Activated CD8-positive, alpha-beta T cell treated with anti-CD3 and anti-CD28 coated beads for 36 hours (primary cell): ENCODE measurements at regions not wholly inside any gene's neighbourhood (a gene's known extent, or its start where the extent isn't known, plus 50 kb on each side); places are given as distances from the start of the nearest gene placed in this dataset.

Source experiments
- ATAC-seq: fragments of 200-7000 bp; cut with Tn5 transposase; one replicate; pipeline ENCODE4 v1.10.0; 2021; ENCODE audit warnings: mild to moderate bottlenecking, moderate library complexity
- CTCF ChIA-PET: fragments of 350-600 bp; sonication (Branson Sonifier 250); formaldehyde crosslinking; loops from one replicate; lab custom pipeline; 2021; ENCODE audit warnings: antibody characterized with exemption; lab: Charles Lee
- POLR2A ChIA-PET: fragments of 350-600 bp; sonication (Branson Sonifier 250); formaldehyde crosslinking; loops from one replicate; lab custom pipeline; 2021; ENCODE audit warnings: antibody characterized with exemption; lab: Charles Lee
- DNase-seq: peaks from one replicate; pipeline ENCODE4 v3.0.0-alpha.2; 2020
- H3K27ac Mint-ChIP-seq: one replicate; pipeline ENCODE4 v1.8.0; 2021; ENCODE audit warnings: mild to moderate bottlenecking, mixed read lengths
- H3K27me3 Mint-ChIP-seq: one replicate; pipeline ENCODE4 v1.8.0; 2021; ENCODE audit warnings: mixed read lengths
- H3K36me3 Mint-ChIP-seq: one replicate; pipeline ENCODE4 v1.8.0; 2021; ENCODE audit warnings: low read depth, mixed read lengths
- H3K4me1 Mint-ChIP-seq: one replicate; pipeline ENCODE4 v1.8.0; 2021; ENCODE audit warnings: low read depth, mixed read lengths
- H3K4me3 Mint-ChIP-seq: one replicate; pipeline ENCODE4 v1.8.0; 2021; ENCODE audit warnings: mild to moderate bottlenecking, moderate library complexity, mixed read lengths
- H3K9me3 Mint-ChIP-seq: one replicate; pipeline ENCODE4 v1.8.0; 2021; ENCODE audit warnings: mixed read lengths
- intact Hi-C: fragments of 100-400 bp; cut with micrococcal nuclease; formaldehyde crosslinking; loops from one replicate; pipeline ENCODE4 v1.10.0; 2022
- TF ChIP-seq, protein P1 (sequence below): fragments of 200-600 bp; IDR thresholded peaks from one replicate; pipeline ENCODE4 v1.8.0; 2022; ENCODE audit warnings: antibody characterized with exemption, mild to moderate bottlenecking

DNA sequence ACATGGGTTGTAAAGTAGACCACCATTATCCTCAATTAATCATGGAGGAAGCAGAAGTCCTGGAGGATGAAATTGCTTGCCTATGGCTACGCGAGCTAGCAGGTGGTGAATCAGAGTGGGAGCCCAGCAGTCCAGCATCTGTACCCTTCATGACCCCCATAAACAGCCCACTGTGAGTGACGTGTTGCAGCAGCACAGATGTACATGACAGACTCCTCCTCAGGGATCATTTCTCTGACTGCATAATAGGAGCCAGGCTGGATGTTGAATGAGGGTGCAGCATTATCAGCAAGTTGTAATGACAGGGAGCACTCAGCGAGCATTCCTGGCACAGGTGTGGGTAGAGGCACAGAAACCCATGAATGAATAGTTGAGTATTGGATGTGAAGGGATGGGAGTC lies 339.3 kb downstream of the MYCN start:
- H3K4me3 Mint-ChIP-seq, result no peak overlapping the region
- ATAC-seq (no peak), DNase-seq (no peak)
- POLR2A ChIA-PET, result no interaction called here
- TF ChIP-seq, protein P1, sequence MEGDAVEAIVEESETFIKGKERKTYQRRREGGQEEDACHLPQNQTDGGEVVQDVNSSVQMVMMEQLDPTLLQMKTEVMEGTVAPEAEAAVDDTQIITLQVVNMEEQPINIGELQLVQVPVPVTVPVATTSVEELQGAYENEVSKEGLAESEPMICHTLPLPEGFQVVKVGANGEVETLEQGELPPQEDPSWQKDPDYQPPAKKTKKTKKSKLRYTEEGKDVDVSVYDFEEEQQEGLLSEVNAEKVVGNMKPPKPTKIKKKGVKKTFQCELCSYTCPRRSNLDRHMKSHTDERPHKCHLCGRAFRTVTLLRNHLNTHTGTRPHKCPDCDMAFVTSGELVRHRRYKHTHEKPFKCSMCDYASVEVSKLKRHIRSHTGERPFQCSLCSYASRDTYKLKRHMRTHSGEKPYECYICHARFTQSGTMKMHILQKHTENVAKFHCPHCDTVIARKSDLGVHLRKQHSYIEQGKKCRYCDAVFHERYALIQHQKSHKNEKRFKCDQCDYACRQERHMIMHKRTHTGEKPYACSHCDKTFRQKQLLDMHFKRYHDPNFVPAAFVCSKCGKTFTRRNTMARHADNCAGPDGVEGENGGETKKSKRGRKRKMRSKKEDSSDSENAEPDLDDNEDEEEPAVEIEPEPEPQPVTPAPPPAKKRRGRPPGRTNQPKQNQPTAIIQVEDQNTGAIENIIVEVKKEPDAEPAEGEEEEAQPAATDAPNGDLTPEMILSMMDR, result no peak
- no peaks in the 10 kb centered on the region for H3K27me3 Mint-ChIP-seq
- CTCF ChIA-PET, result interaction anchor here (1.1 kb wide), 1 partner anchor 340 kb away, joined by 4 read pairs; no protein-coding TSS in a partner anchor
- intact Hi-C loops, result loop anchor here (5.0 kb wide), 1 partner anchor 337 kb away; the partner anchor contains the start of gene MYCN
- no peaks in the 10 kb centered on the region for H3K9me3 Mint-ChIP-seq
- no peaks in the 10 kb centered on the region for H3K4me1 Mint-ChIP-seq
- H3K36me3 Mint-ChIP-seq, result no peaks in the 10 kb centered on the region
- H3K27ac Mint-ChIP-seq, result no peak overlapping the region

DNA sequence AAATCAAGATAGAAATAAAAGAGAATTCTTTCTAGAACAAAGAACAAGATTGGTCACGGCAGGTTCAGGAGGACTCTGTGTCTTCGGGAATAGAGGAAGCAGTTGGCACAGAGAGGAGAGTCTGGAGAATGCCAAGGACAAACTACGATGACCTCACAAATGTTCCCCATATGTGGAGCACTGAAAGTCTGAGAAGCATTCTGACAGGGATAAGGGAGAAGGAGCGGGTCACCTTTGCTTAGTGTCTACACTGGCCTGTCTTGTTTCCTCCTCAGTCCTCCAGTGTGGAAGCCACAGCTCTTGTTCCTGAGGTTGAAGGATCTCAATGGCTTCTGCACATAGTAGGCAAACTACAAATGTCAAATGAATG lies 338.8 kb downstream of the MYCN start:
- TF ChIP-seq, protein P1, result no peak
- ChIA-PET POLR2A (no interaction called here), CTCF (interaction anchor here (1.1 kb wide), 1 partner anchor 340 kb away, joined by 4 read pairs; no protein-coding TSS in a partner anchor)
- Mint-ChIP-seq H3K4me1 (no peaks in the 10 kb centered on the region), H3K9me3 (no peaks in the 10 kb centered on the region), H3K36me3 (no peaks in the 10 kb centered on the region), H3K4me3 (no peak overlapping the region), H3K27me3 (no peaks in the 10 kb centered on the region), H3K27ac (no peak overlapping the region)
- ATAC-seq, result no peak
- no peak for DNase-seq
- intact Hi-C loops, result no loop called here

DNA sequence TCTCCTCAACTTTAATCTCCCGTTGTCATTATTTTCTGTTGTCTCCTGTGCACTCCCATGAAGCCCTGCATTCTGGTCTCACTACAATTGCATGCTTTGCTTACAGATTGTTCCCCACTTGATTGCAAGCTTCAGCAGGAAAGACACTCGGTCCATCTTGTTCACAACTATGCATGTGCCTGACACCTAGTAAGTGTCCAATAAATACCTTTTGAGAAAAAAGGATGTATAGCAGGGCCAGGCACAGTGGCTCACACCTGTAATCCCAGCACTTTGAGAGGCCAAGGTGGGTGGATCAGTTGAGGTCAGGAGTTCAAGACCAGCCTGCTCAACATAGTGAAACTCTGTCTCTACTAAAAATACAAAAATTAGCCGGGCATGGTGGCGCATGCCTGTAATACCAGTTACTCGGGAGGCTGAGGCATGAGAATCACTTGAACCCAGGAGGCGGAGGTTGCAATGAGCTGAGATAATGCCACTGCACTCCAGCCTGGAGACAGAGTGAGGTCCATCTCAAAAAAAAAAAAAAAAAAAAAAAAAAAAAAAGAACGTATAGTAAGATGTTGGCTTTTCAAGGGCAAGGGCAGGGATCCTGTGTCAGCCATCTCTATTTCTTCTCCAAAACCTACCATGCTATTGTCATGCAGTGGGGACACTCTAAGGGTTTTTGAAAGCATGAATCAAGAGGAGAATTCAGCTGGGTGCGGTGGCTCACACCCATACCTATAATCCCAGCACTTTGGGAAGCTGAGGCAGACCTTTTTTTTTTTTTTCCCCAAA lies 338.3 kb downstream of the MYCN start:
- ATAC-seq, result no peak
- TF ChIP-seq, protein P1, result no peak
- Mint-ChIP-seq H3K27me3 (no peaks in the 10 kb centered on the region), H3K9me3 (no peaks in the 10 kb centered on the region), H3K36me3 (no peaks in the 10 kb centered on the region), H3K4me1 (no peaks in the 10 kb centered on the region), H3K4me3 (no peak overlapping the region), H3K27ac (no peak overlapping the region)
- intact Hi-C loops, result no loop called here
- POLR2A ChIA-PET, result interaction anchor here (0.6 kb wide), 1 partner anchor 262 kb away, joined by 3 read pairs; no protein-coding TSS in a partner anchor
- no peak for DNase-seq
- CTCF ChIA-PET, result interaction anchor here (0.7 to 1.1 kb wide), 2 partner anchors 339 kb away, joined by 3 to 4 read pairs; partner anchors contain the start of gene MYCN

DNA sequence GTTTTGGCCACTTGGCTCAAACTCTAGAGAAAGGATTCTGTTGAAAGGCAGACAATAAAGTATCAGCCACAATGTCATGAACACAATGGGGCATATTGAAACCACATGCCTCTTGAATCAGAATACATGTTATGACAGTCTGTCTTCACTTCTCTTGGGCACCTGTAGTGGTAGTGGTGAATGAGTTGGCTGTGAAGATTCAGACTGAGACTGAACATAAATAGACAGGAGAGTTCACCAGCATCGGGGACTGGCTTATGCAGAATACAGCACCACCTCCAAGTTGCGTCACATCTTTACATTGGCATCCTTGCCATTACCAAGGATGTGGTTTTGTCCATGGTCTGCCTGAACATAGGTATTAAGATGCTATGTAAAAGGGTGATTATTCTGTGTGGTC lies 336.8 kb downstream of the MYCN start:
- H3K27ac Mint-ChIP-seq, result no peak overlapping the region
- peak; percentile 30 for ATAC-seq
- no peak for DNase-seq
- TF ChIP-seq, protein P1, result no peak
- H3K4me1 Mint-ChIP-seq, result no peaks in the 10 kb centered on the region
- ChIA-PET CTCF (no interaction called here), POLR2A (no interaction called here)
- H3K9me3 Mint-ChIP-seq, result no peaks in the 10 kb centered on the region
- no peaks in the 10 kb centered on the region for H3K36me3 Mint-ChIP-seq
- no peak overlapping the region for H3K4me3 Mint-ChIP-seq
- no peaks in the 10 kb centered on the region for H3K27me3 Mint-ChIP-seq
- intact Hi-C loops, result no loop called here

DNA sequence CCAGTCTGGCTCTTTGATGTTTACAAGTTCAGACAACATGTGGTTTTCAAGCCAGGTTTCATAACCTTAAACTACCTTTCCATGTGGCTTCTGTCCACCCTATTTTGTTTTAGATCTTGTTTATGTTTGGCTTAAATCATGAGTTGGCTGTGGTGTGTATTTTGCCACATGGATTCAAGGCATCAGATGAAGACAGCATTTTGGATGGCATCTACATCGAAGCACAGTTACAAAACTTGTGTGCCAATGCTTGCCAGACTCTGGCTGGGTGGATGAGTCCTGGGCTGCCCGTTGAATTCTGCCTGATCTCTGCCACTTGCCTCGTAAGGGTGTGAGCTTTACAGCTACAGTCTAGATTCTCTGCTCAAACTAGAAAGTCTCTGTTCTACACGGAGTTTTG lies 335.3 kb downstream of the MYCN start:
- ATAC-seq (no peak), DNase-seq (no peak)
- CTCF ChIA-PET, result no interaction called here
- no peaks in the 10 kb centered on the region for H3K9me3 Mint-ChIP-seq
- H3K36me3 Mint-ChIP-seq, result no peaks in the 10 kb centered on the region
- TF ChIP-seq, protein P1, result no peak
- H3K4me1 Mint-ChIP-seq, result no peaks in the 10 kb centered on the region
- intact Hi-C loops, result no loop called here
- no peaks in the 10 kb centered on the region for H3K27me3 Mint-ChIP-seq
- no peak overlapping the region for H3K4me3 Mint-ChIP-seq
- POLR2A ChIA-PET, result interaction anchor here (1.0 kb wide), 1 partner anchor 9 kb away, joined by 3 read pairs; no protein-coding TSS in a partner anchor
- no peak overlapping the region for H3K27ac Mint-ChIP-seq
